WTC11 (cell line): ENCODE measurements at regions not wholly inside any gene's neighbourhood (a gene's known extent, or its start where the extent isn't known, plus 50 kb on each side); places are given as distances from the start of the nearest gene placed in this dataset.

ENCODE experiments used
- ATAC-seq: fragments of 200-7000 bp; cut with Tn5 transposase; 2 replicates; pipeline ENCODE4 v1.10.0; 2021; ENCODE audit warnings: mild to moderate bottlenecking, moderate library complexity
- CTCF ChIA-PET: fragments of 300-600 bp; sonication (Branson Sonifier 250); formaldehyde crosslinking; loops from one replicate; lab custom pipeline; 2021; ENCODE audit warnings: antibody characterized with exemption; lab: Charles Lee
- POLR2A ChIA-PET: fragments of 350-600 bp; sonication (Branson Sonifier 250); formaldehyde crosslinking; loops from one replicate; lab custom pipeline; 2021; ENCODE audit warnings: antibody characterized with exemption; lab: Charles Lee
- DNase-seq: peaks from one replicate; pipeline ENCODE4 v3.0.0; 2021; ENCODE audit warnings: low spot score
- H3K27ac Mint-ChIP-seq: 2 replicates; pipeline ENCODE4 v1.8.0; 2021; ENCODE audit warnings: mixed read lengths
- H3K27me3 Mint-ChIP-seq: 2 replicates; pipeline ENCODE4 v1.8.0; 2021; ENCODE audit warnings: low read depth, mild to moderate bottlenecking, moderate library complexity, mixed read lengths
- H3K36me3 Mint-ChIP-seq: 2 replicates; pipeline ENCODE4 v1.8.0; 2021; ENCODE audit warnings: mixed read lengths
- H3K4me1 Mint-ChIP-seq: 2 replicates; pipeline ENCODE4 v1.8.0; 2022; ENCODE audit warnings: mixed read lengths
- H3K4me3 Mint-ChIP-seq: 2 replicates; pipeline ENCODE4 v1.8.0; 2021; ENCODE audit warnings: mild to moderate bottlenecking, moderate library complexity, mixed read lengths
- H3K9me3 Mint-ChIP-seq: 2 replicates; pipeline ENCODE4 v1.8.0; 2021; ENCODE audit warnings: mixed read lengths
- CREM ChIP-seq: sonication (generic); formaldehyde crosslinking; IDR thresholded peaks from 2 replicates; pipeline ENCODE4 v1.8.1; 2022; ENCODE audit warnings: mild to moderate bottlenecking, missing genetic modification reagents, moderate library complexity
- ELF4 ChIP-seq: sonication (generic); formaldehyde crosslinking; IDR thresholded peaks from 2 replicates; pipeline ENCODE4 v1.8.1; 2022; ENCODE audit warnings: low read depth, mild to moderate bottlenecking, moderate library complexity, missing genetic modification reagents
- EMX1 ChIP-seq: fragments of 250-450 bp; sonication (Bioruptor Pico); IDR thresholded peaks from 2 replicates; pipeline ENCODE4 v1.8.0; 2021; ENCODE audit warnings: mild to moderate bottlenecking
- FOXK1 ChIP-seq: sonication (generic); formaldehyde crosslinking; IDR thresholded peaks from 2 replicates; pipeline ENCODE4 v1.8.0; 2022; ENCODE audit warnings: mild to moderate bottlenecking, moderate library complexity, missing genetic modification reagents
- HMGA2 ChIP-seq: fragments of 250-450 bp; sonication (Bioruptor Pico); IDR thresholded peaks from 2 replicates; pipeline ENCODE4 v1.4.0; 2021; ENCODE audit warnings: mild to moderate bottlenecking, moderate library complexity
- HMGXB4 ChIP-seq: sonication (generic); formaldehyde crosslinking; IDR thresholded peaks from 2 replicates; pipeline ENCODE4 v1.8.1; 2023; ENCODE audit warnings: mild to moderate bottlenecking, moderate library complexity, missing genetic modification reagents
- NFE2L1 ChIP-seq: sonication (generic); formaldehyde crosslinking; IDR thresholded peaks from 2 replicates; pipeline ENCODE4 v1.8.1; 2023; ENCODE audit warnings: missing genetic modification reagents
- NR1H2 ChIP-seq: sonication (generic); formaldehyde crosslinking; IDR thresholded peaks from 2 replicates; pipeline ENCODE4 v1.9.0; 2021; ENCODE audit warnings: mild to moderate bottlenecking, moderate library complexity, missing genetic modification reagents
- OVOL2 ChIP-seq: fragments of 250-450 bp; sonication (Bioruptor Pico); IDR thresholded peaks from 2 replicates; pipeline ENCODE4 v1.9.0; 2021; ENCODE audit warnings: mild to moderate bottlenecking, borderline replicate concordance
- PRDM15 ChIP-seq: sonication (generic); formaldehyde crosslinking; IDR thresholded peaks from 2 replicates; pipeline ENCODE4 v1.8.0; 2022; ENCODE audit warnings: missing genetic modification reagents
- RELA ChIP-seq: sonication (generic); formaldehyde crosslinking; IDR thresholded peaks from 2 replicates; pipeline ENCODE4 v1.8.1; 2022; ENCODE audit warnings: missing genetic modification reagents, mild to moderate bottlenecking, borderline replicate concordance
- SMAD4 ChIP-seq: sonication (generic); formaldehyde crosslinking; IDR thresholded peaks from 2 replicates; pipeline ENCODE4 v1.8.0; 2022; ENCODE audit warnings: mild to moderate bottlenecking, missing genetic modification reagents
- TCF7 ChIP-seq: sonication (generic); formaldehyde crosslinking; IDR thresholded peaks from 2 replicates; pipeline ENCODE4 v1.8.0; 2022; ENCODE audit warnings: mild to moderate bottlenecking, low read depth, missing genetic modification reagents, moderate library complexity
- TEAD1 ChIP-seq: sonication (generic); formaldehyde crosslinking; IDR thresholded peaks from 2 replicates; pipeline ENCODE4 v1.8.0; 2022; ENCODE audit warnings: mild to moderate bottlenecking, missing genetic modification reagents
- TP53 ChIP-seq: sonication (generic); formaldehyde crosslinking; IDR thresholded peaks from 2 replicates; pipeline ENCODE4 v1.8.1; 2023; ENCODE audit warnings: mild to moderate bottlenecking, missing genetic modification reagents
- ZNF232 ChIP-seq: sonication (generic); formaldehyde crosslinking; IDR thresholded peaks from 2 replicates; pipeline ENCODE4 v1.8.0; 2022; ENCODE audit warnings: mild to moderate bottlenecking, missing genetic modification reagents
- ZNF423 ChIP-seq: fragments of 250-450 bp; sonication (Bioruptor Pico); IDR thresholded peaks from 2 replicates; pipeline ENCODE4 v2.1.2; 2022; ENCODE audit warnings: mild to moderate bottlenecking, moderate library complexity
- ZNF532 ChIP-seq: fragments of 250-450 bp; sonication (Bioruptor Pico); IDR thresholded peaks from 2 replicates; pipeline ENCODE4 v1.9.0; 2021; ENCODE audit warnings: mild to moderate bottlenecking, borderline replicate concordance

GRCh38 chr15:29390051-29390450 lies 120.4 kb upstream of the NSMCE3 start (continued):
- TF ChIP-seq RELA (CRISPR knock-in tag) (no peak), PRDM15 (CRISPR knock-in tag) (no peak)

GRCh38 chr15:29386523-29386922 lies 116.9 kb upstream of the NSMCE3 start:
- ATAC-seq (no peak), DNase-seq (no peak)
- CTCF ChIA-PET: no interaction called here
- POLR2A ChIA-PET: no interaction called here
- peaks cover 3% of the 10 kb centered on the region; the same call in 1 of the 2 replicates for H3K9me3 Mint-ChIP-seq
- H3K27me3 Mint-ChIP-seq: no peaks in the 10 kb centered on the region
- no peaks in the 10 kb centered on the region for H3K4me1 Mint-ChIP-seq
- 0 out of 2 replicates have a peak, but pooled peaks cover 2% of the 10 kb centered on the region for H3K36me3 Mint-ChIP-seq
- no peak overlapping the region for H3K27ac Mint-ChIP-seq
- TF ChIP-seq TCF7 (CRISPR knock-in tag) (no peak), ZNF532 (CRISPR knock-in tag) (no peak), NR1H2 (CRISPR knock-in tag) (no peak), ELF4 (CRISPR knock-in tag) (no peak)
- H3K4me3 Mint-ChIP-seq: no peak overlapping the region

GRCh38 chr15:29383367-29383766 lies 113.7 kb upstream of the NSMCE3 start:
- no peak overlapping the region for H3K27ac Mint-ChIP-seq

GRCh38 chr15:29382862-29383261 lies 113.2 kb upstream of the NSMCE3 start:
- H3K4me1 Mint-ChIP-seq: no peaks in the 10 kb centered on the region
- H3K27ac Mint-ChIP-seq: no peak overlapping the region
- no peak overlapping the region for H3K4me3 Mint-ChIP-seq
- no peaks in the 10 kb centered on the region for H3K9me3 Mint-ChIP-seq
- POLR2A ChIA-PET: no interaction called here
- no peaks in the 10 kb centered on the region for H3K36me3 Mint-ChIP-seq
- ATAC-seq: no peak
- TF ChIP-seq ZNF232 (no peak), HMGA2 (no peak), EMX1 (CRISPR knock-in tag) (no peak), TP53 (CRISPR knock-in tag) (no peak), TCF7 (CRISPR knock-in tag) (no peak), TEAD1 (no peak), FOXK1 (CRISPR knock-in tag) (no peak), ZNF423 (CRISPR knock-in tag) (no peak), SMAD4 (CRISPR knock-in tag) (no peak), OVOL2 (no peak)
- no peaks in the 10 kb centered on the region for H3K27me3 Mint-ChIP-seq
- CTCF ChIA-PET: no interaction called here
- DNase-seq: no peak

More at GRCh38 chr15:29383367-29383766, 113.7 kb upstream of the NSMCE3 start:
- ATAC-seq (no peak), DNase-seq (no peak)
- H3K4me1 Mint-ChIP-seq: no peaks in the 10 kb centered on the region
- peaks cover 3% of the 10 kb centered on the region; the same call in 1 of the 2 replicates for H3K9me3 Mint-ChIP-seq
- H3K27me3 Mint-ChIP-seq: no peaks in the 10 kb centered on the region
- TF ChIP-seq CREM (CRISPR knock-in tag): no peak
- no peak for TF ChIP-seq HMGXB4 (CRISPR knock-in tag)
- TF ChIP-seq NFE2L1 (CRISPR knock-in tag): no peak
- TF ChIP-seq OVOL2: no peak
- 0 out of 2 replicates have a peak, but pooled peaks cover 2% of the 10 kb centered on the region for H3K36me3 Mint-ChIP-seq
- CTCF ChIA-PET: no interaction called here
- POLR2A ChIA-PET: no interaction called here
- no peak overlapping the region for H3K4me3 Mint-ChIP-seq
